PC-3 (cell line): ENCODE measurements at regions not wholly inside any gene's neighbourhood (a gene's known extent, or its start where the extent isn't known, plus 50 kb on each side); places are given as distances from the start of the nearest gene placed in this dataset.

Experiments
- ATAC-seq: fragments of 200-7000 bp; cut with Tn5 transposase; 2 replicates; pipeline ENCODE4 v1.9.1; 2020; ENCODE audit warnings: mild to moderate bottlenecking, moderate library complexity
- BruUV-seq: library from RNA; stranded (reverse); fragments of 400-500 nt; replicated peaks from 2 replicates; lab custom pipeline; 2021; lab: Mats Ljungman, UMichigan
- CTCF ChIA-PET: fragments of 300-600 bp; sonication (Branson Sonifier 250); formaldehyde crosslinking; loops from one replicate; lab custom pipeline; 2022; ENCODE audit warnings: antibody characterized with exemption; lab: Charles Lee
- POLR2A ChIA-PET: fragments of 300-600 bp; sonication (Branson Sonifier 250); formaldehyde crosslinking; loops from one replicate; lab custom pipeline; 2022; ENCODE audit warnings: antibody characterized with exemption; ENCODE audit not compliant: unreplicated experiment; lab: Charles Lee
- DNase-seq: peaks from one replicate; pipeline ENCODE4 v3.0.0-alpha.2; 2015
- H2AFZ ChIP-seq: fragments of 300-600 bp; sonication (generic); 2 replicates; pipeline ENCODE4 v1.6.0; 2016; ENCODE audit warnings: antibody characterized with exemption, low read length
- H3F3A ChIP-seq: fragments of 300-600 bp; sonication (generic); one replicate; pipeline ENCODE4 v1.6.0; 2017; ENCODE audit warnings: antibody characterized with exemption, low read length, control low read depth, mild to moderate bottlenecking; ENCODE audit not compliant: unreplicated experiment
- H3K27ac ChIP-seq: fragments of 300-600 bp; sonication (generic); 2 replicates; pipeline ENCODE4 v1.5.1; 2016; ENCODE audit warnings: mild to moderate bottlenecking, low read length
- H3K27me3 ChIP-seq: fragments of 300-600 bp; sonication (generic); 2 replicates; pipeline ENCODE4 v1.6.1; 2016; ENCODE audit warnings: low read length, mixed read lengths
- H3K36me3 ChIP-seq: fragments of 300-600 bp; sonication (generic); 2 replicates; pipeline ENCODE4 v1.6.1; 2016; ENCODE audit warnings: low read depth, mixed run types, low read length, mixed read lengths
- H3K4me1 ChIP-seq: fragments of 300-600 bp; sonication (generic); 2 replicates; pipeline ENCODE4 v1.5.1; 2016; ENCODE audit warnings: low read length; ENCODE audit not compliant: insufficient read depth
- H3K4me2 ChIP-seq: fragments of 300-600 bp; sonication (generic); 2 replicates; pipeline ENCODE4 v1.6.0; 2016; ENCODE audit warnings: low read length
- H3K4me3 ChIP-seq: fragments of 300-600 bp; sonication (generic); 2 replicates; pipeline ENCODE4 v1.5.1; 2016; ENCODE audit warnings: mild to moderate bottlenecking, low read length, mixed read lengths
- H3K79me2 ChIP-seq: fragments of 300-600 bp; sonication (generic); 2 replicates; pipeline ENCODE4 v1.6.1; 2017; ENCODE audit warnings: low read length, mixed read lengths
- H3K9ac ChIP-seq: fragments of 300-600 bp; sonication (generic); 2 replicates; pipeline ENCODE4 v1.6.0; 2016; ENCODE audit warnings: mild to moderate bottlenecking, low read length
- H3K9me2 ChIP-seq: fragments of 300-600 bp; sonication (generic); replicated peaks from 2 replicates; pipeline ENCODE4 v1.6.1; 2016; ENCODE audit warnings: mixed run types, low read length, mixed read lengths
- H3K9me3 ChIP-seq: fragments of 300-600 bp; sonication (generic); 2 replicates; pipeline ENCODE4 v1.6.1; 2016; ENCODE audit warnings: low read length, mixed read lengths
- H4K20me1 ChIP-seq: fragments of 300-600 bp; sonication (generic); 2 replicates; pipeline ENCODE4 v1.6.1; 2016; ENCODE audit warnings: low read length, mixed read lengths
- CTCF ChIP-seq: fragments of 300-600 bp; sonication (generic); conservative IDR thresholded peaks from 2 replicates; pipeline ENCODE4 v1.5.1; 2017; ENCODE audit warnings: antibody characterized with exemption, low read depth, mild to moderate bottlenecking, low read length
- EZH2 ChIP-seq: fragments of 300-600 bp; sonication (generic); IDR thresholded peaks from one replicate; pipeline ENCODE4 v1.6.1; 2017; ENCODE audit warnings: antibody characterized with exemption, mild to moderate bottlenecking, low read length; ENCODE audit not compliant: unreplicated experiment
- EZH2phosphoT487 ChIP-seq: fragments of 300-600 bp; sonication (generic); IDR thresholded peaks from 2 replicates; pipeline ENCODE4 v1.6.1; 2018; ENCODE audit warnings: mild to moderate bottlenecking, antibody characterized with exemption, low read length, borderline replicate concordance
- intact Hi-C: fragments of 100-400 bp; cut with micrococcal nuclease; formaldehyde crosslinking; loops from 2 replicates; pipeline ENCODE4 v1.9.0; 2023

DNA sequence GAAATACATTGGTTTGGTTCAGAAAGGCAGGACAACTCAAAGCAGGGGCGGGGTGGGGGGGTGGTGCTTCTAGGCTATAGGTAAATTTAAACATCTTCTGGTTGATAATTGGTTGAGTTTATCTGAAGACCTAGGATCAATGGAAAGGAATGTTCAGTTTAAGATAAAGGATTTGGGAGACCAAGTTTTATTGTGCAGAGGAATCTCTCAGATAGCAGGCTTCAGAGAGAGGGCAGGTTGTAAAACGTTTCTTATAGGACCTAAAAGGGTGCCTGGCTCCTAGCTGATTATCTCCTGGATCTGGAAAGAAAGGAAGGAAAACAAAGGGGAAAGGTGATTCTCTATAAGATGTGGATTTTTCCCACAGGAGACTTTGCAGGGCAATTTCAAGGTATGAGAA is 94.0 kb downstream of the TMEM47 start:
- H3K9me3 ChIP-seq: no peaks in the 10 kb centered on the region
- intact Hi-C loops: no loop called here
- H3K36me3 ChIP-seq: no peaks in the 10 kb centered on the region
- H3F3A ChIP-seq: no peaks in the 10 kb centered on the region
- no peak overlapping the region for H2AFZ ChIP-seq
- ChIA-PET POLR2A (no interaction called here), CTCF (no interaction called here)
- H3K9ac ChIP-seq: no peak overlapping the region
- H3K27ac ChIP-seq: no peak overlapping the region
- no peak for DNase-seq
- H3K79me2 ChIP-seq: no peaks in the 10 kb centered on the region
- H4K20me1 ChIP-seq: no peaks in the 10 kb centered on the region
- TF ChIP-seq EZH2: no peak
- no peak for TF ChIP-seq CTCF
- no peak for TF ChIP-seq EZH2phosphoT487
- no peaks in the 10 kb centered on the region for H3K9me2 ChIP-seq
- no peak for ATAC-seq
- no peak overlapping the region for H3K4me3 ChIP-seq
- no peaks in the 10 kb centered on the region for H3K27me3 ChIP-seq
- H3K4me2 ChIP-seq: no peak overlapping the region
- H3K4me1 ChIP-seq: no peaks in the 10 kb centered on the region
- BruUV-seq: no TSS peak

DNA sequence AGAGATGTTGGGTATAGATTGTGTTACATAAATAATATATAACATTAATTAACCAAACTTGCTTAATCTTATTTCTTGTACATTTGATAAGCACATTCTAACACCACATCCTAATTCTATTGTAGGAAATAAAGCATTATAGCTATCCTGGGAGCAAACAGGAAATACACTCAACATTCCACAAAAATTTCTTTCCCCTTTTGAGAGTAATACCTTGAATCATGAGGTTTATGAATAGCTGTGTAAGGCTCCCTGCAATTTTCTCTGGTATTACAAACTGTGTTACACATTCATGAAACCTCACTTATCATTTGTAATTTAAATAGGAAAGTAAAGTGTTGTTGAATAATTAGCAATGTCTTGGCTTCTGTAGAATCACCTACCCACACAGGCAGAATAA is 95.1 kb downstream of the TMEM47 start:
- Histone ChIP-seq H3K36me3 (no peaks in the 10 kb centered on the region), H2AFZ (no peak overlapping the region), H3K4me1 (no peaks in the 10 kb centered on the region), H3K4me3 (no peak overlapping the region), H3K9me3 (no peaks in the 10 kb centered on the region), H3K9me2 (no peaks in the 10 kb centered on the region), H3F3A (no peaks in the 10 kb centered on the region), H3K27me3 (no peaks in the 10 kb centered on the region), H3K4me2 (no peak overlapping the region), H3K79me2 (no peaks in the 10 kb centered on the region), H3K9ac (no peak overlapping the region), H3K27ac (no peak overlapping the region), H4K20me1 (no peaks in the 10 kb centered on the region)
- POLR2A ChIA-PET: no interaction called here
- TF ChIP-seq EZH2phosphoT487 (no peak), CTCF (no peak), EZH2 (no peak)
- intact Hi-C loops: no loop called here
- CTCF ChIA-PET: no interaction called here
- ATAC-seq: no peak
- no TSS peak for BruUV-seq
- DNase-seq: no peak

GRCh38 chrX:34560180-34560579 is 96.9 kb downstream of the TMEM47 start:
- TF ChIP-seq CTCF (no peak), EZH2 (no peak), EZH2phosphoT487 (no peak)
- no TSS peak for BruUV-seq
- intact Hi-C loops: no loop called here

More at GRCh38 chrX:34560180-34560579, 96.9 kb downstream of the TMEM47 start:
- no peak for ATAC-seq
- H3K4me3 ChIP-seq: no peak overlapping the region
- ChIA-PET POLR2A (no interaction called here), CTCF (no interaction called here)
- no peaks in the 10 kb centered on the region for H3K27me3 ChIP-seq
- H3K79me2 ChIP-seq: no peaks in the 10 kb centered on the region
- H3K9me3 ChIP-seq: no peaks in the 10 kb centered on the region
- H3F3A ChIP-seq: no peaks in the 10 kb centered on the region
- H3K4me1 ChIP-seq: no peaks in the 10 kb centered on the region
- no peaks in the 10 kb centered on the region for H3K9me2 ChIP-seq
- H4K20me1 ChIP-seq: no peaks in the 10 kb centered on the region
- H2AFZ ChIP-seq: no peak overlapping the region
- H3K36me3 ChIP-seq: no peaks in the 10 kb centered on the region
- no peak overlapping the region for H3K27ac ChIP-seq
- no peak overlapping the region for H3K9ac ChIP-seq
- DNase-seq: no peak
- no peak overlapping the region for H3K4me2 ChIP-seq
